HCT116 (cell line): ENCODE measurements at regions not wholly inside any gene's neighbourhood (a gene's known extent, or its start where the extent isn't known, plus 50 kb on each side); places are given as distances from the start of the nearest gene placed in this dataset.

Source experiments
- ATAC-seq: fragments of 200-7000 bp; cut with Tn5 transposase; 2 replicates; pipeline ENCODE4 v1.9.1; 2020; ENCODE audit warnings: mild to moderate bottlenecking, moderate library complexity
- BruUV-seq: library from RNA; stranded (reverse); fragments of 400-500 nt; replicated peaks from 2 replicates; lab custom pipeline; 2021; lab: Mats Ljungman, UMichigan
- CTCF ChIA-PET: fragments of 300-600 bp; sonication (Branson Sonifier 250); formaldehyde crosslinking; loops from one replicate; lab custom pipeline; 2021; ENCODE audit warnings: antibody characterized with exemption; lab: Charles Lee
- POLR2A ChIA-PET: fragments of 300-600, 350-600 bp; sonication (Branson Sonifier 250); formaldehyde crosslinking; loops from one replicate; lab custom pipeline; 2021; ENCODE audit warnings: antibody characterized with exemption; lab: Charles Lee
- RAD21 ChIA-PET, 2 experiments: fragments of 300-600 bp; sonication (Branson Sonifier 250); formaldehyde crosslinking; loops; one replicate each; lab custom pipeline; 2023; ENCODE audit warnings: low total read pairs in 2 of 2; ENCODE audit not compliant: uncharacterized antibody in 2 of 2, unreplicated experiment in 2 of 2, low non-redundant PET in 1 of 2; lab: Charles Lee
- DNase-seq: peaks from one replicate; pipeline ENCODE4 v3.0.0-alpha.2; 2010; ENCODE audit warnings: low read depth, low spot score
- H2AFZ ChIP-seq: fragments of 200-600 bp; shearing (Covaris generic), sonication (generic); 2 replicates; pipeline ENCODE4 v1.6.1; 2017; ENCODE audit warnings: low read depth, mixed run types, mixed read lengths, antibody characterized with exemption, low read length; ENCODE audit not compliant: poor library complexity, severe bottlenecking
- H3K27ac ChIP-seq: 2 replicates; pipeline ENCODE4 v1.5.1; 2012; ENCODE audit warnings: low read depth, low read length
- H3K27me3 ChIP-seq: fragments of 200-600 bp; sonication (generic); 2 replicates; pipeline ENCODE4 v1.6.1; 2016; ENCODE audit warnings: mixed run types, low read length, mixed read lengths; ENCODE audit not compliant: insufficient read depth
- H3K36me3 ChIP-seq, 2 experiments: fragments of 200-500 bp in 1 of 2; fragments of 200-600 bp in 1 of 2; sonication (Bioruptor generic) in 1 of 2; sonication (generic) in 1 of 2; 2 replicates each; pipeline versions ENCODE4 v1.5.1 to v1.6.1; 2014 to 2016; ENCODE audit warnings: low read length in 2 of 2, inconsistent platforms in 1 of 2, mixed read lengths in 1 of 2, mixed run types in 1 of 2; ENCODE audit not compliant: insufficient read depth in 2 of 2, control insufficient read depth in 1 of 2
- H3K4me1 ChIP-seq, 2 experiments: fragments of 200-600 bp in 1 of 2; sonication (generic) in 1 of 2; 2 replicates each; pipeline versions ENCODE4 v1.5.1 to v1.6.1; 2012 to 2017; ENCODE audit warnings: low read length in 2 of 2, inconsistent platforms in 1 of 2, mild to moderate bottlenecking in 1 of 2, mixed read lengths in 1 of 2, mixed run types in 1 of 2, moderate library complexity in 1 of 2; ENCODE audit not compliant: insufficient read depth in 2 of 2, control insufficient read depth in 1 of 2
- H3K4me2 ChIP-seq: fragments of 200-600 bp; sonication (generic); 2 replicates; pipeline ENCODE4 v1.6.1; 2017; ENCODE audit warnings: mixed run types, low read length, mixed read lengths
- H3K4me3 ChIP-seq, 2 experiments: fragments of 200-600 bp in 1 of 2; sonication (generic) in 1 of 2; replicated peaks in 1 of 2; 2 replicates each; pipeline ENCODE4 v1.5.1; 2011 to 2016; ENCODE audit warnings: low read length in 2 of 2, control low read depth in 1 of 2, low read depth in 1 of 2, mild to moderate bottlenecking in 1 of 2, mixed read lengths in 1 of 2, mixed run types in 1 of 2
- H3K79me2 ChIP-seq: fragments of 200-600 bp; sonication (generic); 2 replicates; pipeline ENCODE4 v1.6.1; 2017; ENCODE audit warnings: mild to moderate bottlenecking, mixed run types, low read length, moderate library complexity, mixed read lengths; ENCODE audit not compliant: insufficient read depth
- H3K9ac ChIP-seq: fragments of 200-600 bp; sonication (generic); 2 replicates; pipeline ENCODE4 v1.6.1; 2016; ENCODE audit warnings: low read length, mixed read lengths
- H3K9me2 ChIP-seq: fragments of 200-600 bp; sonication (generic), shearing (Covaris generic); 2 replicates; pipeline ENCODE4 v1.6.1; 2017; ENCODE audit warnings: mixed run types, mild to moderate bottlenecking, moderate library complexity; ENCODE audit not compliant: insufficient read depth
- H3K9me3 ChIP-seq, 2 experiments: fragments of 200-500 bp in 1 of 2; fragments of 200-600 bp in 1 of 2; sonication (Bioruptor generic) in 1 of 2; sonication (generic) in 1 of 2; 2 replicates each; pipeline ENCODE4 v1.6.1; 2014 to 2017; ENCODE audit warnings: low read length in 2 of 2, mixed read lengths in 2 of 2, inconsistent platforms in 1 of 2, low read depth in 1 of 2, mild to moderate bottlenecking in 1 of 2, mixed run types in 1 of 2, moderate library complexity in 1 of 2; ENCODE audit not compliant: control insufficient read depth in 1 of 2, insufficient read depth in 1 of 2
- H4K20me1 ChIP-seq: fragments of 200-600 bp; sonication (generic), shearing (Covaris generic); 2 replicates; pipeline ENCODE4 v1.6.1; 2017; ENCODE audit warnings: mixed run types, mild to moderate bottlenecking, moderate library complexity; ENCODE audit not compliant: insufficient read depth
- RAD21 ChIP-seq: IDR thresholded peaks from 2 replicates; pipeline ENCODE4 v1.6.1; 2012; ENCODE audit warnings: low read depth, mild to moderate bottlenecking
- REST ChIP-seq: IDR thresholded peaks from 2 replicates; pipeline ENCODE4 v1.6.1; 2012; ENCODE audit warnings: low read depth
- ZFX ChIP-seq: fragments of 450-650 bp; IDR thresholded peaks from 2 replicates; pipeline ENCODE4 v1.6.1; 2017
- intact Hi-C: fragments of 100-400 bp; cut with micrococcal nuclease; formaldehyde crosslinking; loops from 2 replicates; pipeline ENCODE4 v1.10.0; 2022

GRCh38 chr11:21866781-21867180 lies 326.1 kb upstream of the ANO5 start:
- Histone ChIP-seq H3K9me3 (peaks cover 0 to 6% of the 10 kb centered on the region in 2 experiments; a peak in 2 of 4 replicates), H3K9ac (no peak overlapping the region), H3K36me3 (no peaks in the 10 kb centered on the region), H3K4me1 (no peaks in the 10 kb centered on the region), H3K27me3 (no peaks in the 10 kb centered on the region), H2AFZ (no peak overlapping the region), H3K79me2 (no peaks in the 10 kb centered on the region), H3K27ac (no peak overlapping the region), H3K4me3 (no peak overlapping the region), H3K9me2 (no peaks in the 10 kb centered on the region), H3K4me2 (no peak overlapping the region), H4K20me1 (no peaks in the 10 kb centered on the region)
- intact Hi-C loops = no loop called here
- ChIA-PET RAD21 (no interaction called here), CTCF (no interaction called here), POLR2A (no interaction called here)
- no peak for ATAC-seq
- no TSS peak for BruUV-seq
- no peak for DNase-seq
- TF ChIP-seq ZFX (no peak), REST (no peak)

GRCh38 chr11:21877151-21877550 lies 315.7 kb upstream of the ANO5 start:
- no peak overlapping the region for H3K9ac ChIP-seq
- no peak for DNase-seq
- intact Hi-C loops = no loop called here
- H3K27me3 ChIP-seq = no peaks in the 10 kb centered on the region
- no peak for TF ChIP-seq RAD21
- H3K4me2 ChIP-seq = no peak overlapping the region
- no peaks in the 10 kb centered on the region for H3K36me3 ChIP-seq
- H3K79me2 ChIP-seq = no peaks in the 10 kb centered on the region
- no peak overlapping the region for H3K4me3 ChIP-seq
- H3K9me3 ChIP-seq = peaks cover 0 to 4% of the 10 kb centered on the region in 2 experiments; a peak in 2 of 4 replicates
- H3K27ac ChIP-seq = no peak overlapping the region
- POLR2A ChIA-PET = no interaction called here
- CTCF ChIA-PET = no interaction called here
- no peak for ATAC-seq
- H2AFZ ChIP-seq = no peak overlapping the region
- no peaks in the 10 kb centered on the region for H4K20me1 ChIP-seq
- no peaks in the 10 kb centered on the region for H3K9me2 ChIP-seq
- H3K4me1 ChIP-seq = no peaks in the 10 kb centered on the region
- no TSS peak for BruUV-seq
- RAD21 ChIA-PET = no interaction called here
